UCSD-AML1 (cell line): ENCODE measurements at regions not wholly inside any gene's neighbourhood (a gene's known extent, or its start where the extent isn't known, plus 50 kb on each side); places are given as distances from the start of the nearest gene placed in this dataset.
"Not testable (repeated sequence)": the region's sequence is repeated elsewhere in the genome, so short reads cannot be mapped to it uniquely, and the experiment has no call there.

Source experiments
- DNase-seq: peaks from one replicate; lab custom pipeline; 2025; ENCODE audit not compliant: unreplicated experiment; lab: John Stamatoyannopoulos, UW

- DNase-seq = no peak
Measured at GRCh38 chr12:91640021-91640420, 457.4 kb upstream of the DCN start.

- DNase-seq = no peak
Measured at GRCh38 chr12:91639327-91639726, 456.7 kb upstream of the DCN start.

DNA sequence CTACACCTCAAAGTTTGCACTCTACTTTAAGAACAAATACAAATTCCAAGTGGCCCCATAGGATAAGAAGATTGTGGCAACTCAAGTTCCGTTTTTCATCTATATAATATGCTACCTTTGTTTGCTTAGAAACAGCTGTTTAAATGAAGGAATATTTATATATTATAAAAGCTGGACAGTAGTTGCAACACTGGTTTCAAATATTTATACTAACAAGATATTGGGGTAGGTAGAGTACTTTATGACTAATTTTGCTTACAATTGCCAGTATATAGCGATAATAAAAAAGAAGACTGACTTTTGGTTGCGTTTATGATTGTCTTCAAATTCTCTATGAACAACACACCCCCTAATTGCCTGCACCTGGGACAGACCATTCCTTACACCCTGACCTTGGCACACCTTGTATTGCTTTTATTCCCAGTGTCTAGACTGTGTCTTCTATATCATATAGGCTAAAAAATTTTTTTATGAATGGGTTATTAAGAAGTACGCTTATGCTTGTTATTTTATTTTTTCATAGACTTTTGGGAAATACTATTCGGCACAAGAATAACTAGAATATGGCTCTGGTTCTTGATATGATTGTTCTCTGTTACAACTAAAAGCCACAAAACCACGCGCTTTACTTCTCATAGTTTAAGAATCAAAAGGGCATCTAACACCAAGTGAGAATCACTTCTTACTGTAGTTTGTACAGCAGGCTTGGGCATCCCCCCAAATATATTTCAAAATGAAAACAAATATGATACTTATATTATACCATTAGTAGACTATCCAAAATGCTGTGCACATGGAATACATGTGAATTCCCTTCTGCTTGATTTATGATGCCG is 455.4 kb upstream of the DCN start:
- no peak for DNase-seq

GRCh38 chr12:91636721-91637120 is 454.1 kb upstream of the DCN start:
- DNase-seq = no peak

DNA sequence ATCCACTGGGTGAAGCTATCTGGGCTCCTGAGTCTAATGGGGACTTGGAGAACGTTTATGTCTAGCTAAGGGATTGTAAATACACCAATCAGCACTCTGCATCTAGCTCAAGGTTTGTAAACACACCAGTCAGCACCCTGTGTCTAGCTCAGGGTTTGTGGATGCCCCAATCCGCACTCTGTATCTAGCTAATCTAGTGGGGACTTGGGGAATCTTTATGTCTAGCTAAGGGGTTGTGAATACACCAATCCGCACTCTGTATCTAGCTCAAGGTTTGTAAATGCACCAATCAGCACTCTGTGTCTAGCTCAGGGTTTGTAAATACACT is 451.7 kb upstream of the DCN start:
- DNase-seq = not testable (repeated sequence)

GRCh38 chr12:91633734-91634357 is 451.2 kb upstream of the DCN start:
- no peak for DNase-seq

GRCh38 chr12:91633206-91633605 is 450.6 kb upstream of the DCN start:
- no peak for DNase-seq

GRCh38 chr12:91632042-91632786 is 449.6 kb upstream of the DCN start:
- DNase-seq = no peak

DNA sequence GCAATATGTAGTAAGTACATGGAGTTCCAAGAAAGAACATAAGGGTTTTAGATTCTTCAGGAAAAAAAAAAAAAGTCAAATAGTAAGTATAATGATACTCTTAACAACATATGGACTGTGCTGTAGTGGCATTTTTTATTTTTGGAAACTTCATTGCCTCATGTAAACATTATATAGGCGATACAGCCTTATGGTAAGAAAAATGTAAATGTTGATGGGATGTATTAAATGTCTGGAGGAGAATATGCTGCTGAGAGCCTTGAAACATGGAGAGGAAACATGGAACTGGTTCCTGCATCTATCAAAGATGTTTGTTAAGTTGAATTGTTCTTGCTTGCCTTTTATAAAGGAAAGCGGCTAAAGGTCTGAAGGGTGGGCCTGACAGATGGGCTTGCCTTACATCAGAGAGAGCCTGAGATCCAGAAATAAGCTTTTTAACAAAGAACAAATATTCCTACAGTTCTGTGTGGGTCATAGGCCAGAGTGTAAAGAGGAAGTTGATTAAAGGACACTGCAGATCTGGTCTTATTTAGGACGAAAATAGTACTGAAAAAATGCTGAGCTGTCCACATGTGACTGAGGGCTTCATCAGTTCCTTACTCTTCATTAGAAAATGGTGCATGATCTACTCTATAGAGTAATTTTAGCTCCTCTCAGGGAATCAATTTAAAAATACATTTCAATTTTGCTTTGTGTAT is 448.1 kb upstream of the DCN start:
- no peak for DNase-seq

- DNase-seq = no peak
Measured at GRCh38 chr12:91630083-91630482, 447.5 kb upstream of the DCN start.

DNA sequence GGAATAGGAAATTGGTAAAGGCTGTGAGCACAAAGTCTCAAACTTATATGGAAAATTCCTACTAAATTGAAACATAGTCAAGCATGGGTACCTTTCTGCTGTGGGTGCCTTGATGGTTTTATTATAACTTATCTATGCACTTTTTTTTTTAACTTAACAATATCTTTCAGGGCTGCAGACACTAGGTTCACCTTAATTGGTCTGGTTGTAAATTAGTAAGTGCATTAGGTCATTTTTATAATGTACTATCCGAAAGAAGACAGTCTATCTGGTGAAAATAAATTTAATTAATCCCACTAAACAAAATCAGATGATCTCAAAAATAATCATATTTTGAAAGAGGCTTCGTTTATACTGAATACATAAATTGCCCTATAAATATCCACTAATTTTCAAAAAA is 446.8 kb upstream of the DCN start:
- DNase-seq = no peak

DNA sequence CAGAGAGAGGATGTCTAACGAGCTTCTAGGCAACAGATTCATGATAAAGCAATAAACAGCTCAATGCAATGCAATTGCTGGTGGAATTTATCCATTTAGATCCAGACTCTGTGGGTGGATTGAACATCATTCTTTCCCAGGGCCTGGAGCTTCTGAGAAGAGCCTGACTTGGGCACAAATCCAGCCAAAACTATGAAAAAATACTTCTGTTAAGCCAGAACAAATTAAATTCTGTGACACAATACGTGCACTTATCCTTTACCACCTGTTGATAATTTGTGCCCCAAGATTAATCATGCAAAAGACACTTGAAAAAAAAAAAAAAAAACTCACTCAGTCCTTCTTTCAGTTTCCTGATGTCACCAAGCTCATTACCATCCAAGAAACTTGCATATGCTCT is 446.0 kb upstream of the DCN start:
- no peak for DNase-seq

GRCh38 chr12:91627225-91627624 is 444.6 kb upstream of the DCN start:
- DNase-seq = no peak

GRCh38 chr12:91622981-91623380 is 440.4 kb upstream of the DCN start:
- DNase-seq = no peak

GRCh38 chr12:91622037-91622436 is 439.4 kb upstream of the DCN start:
- no peak for DNase-seq

GRCh38 chr12:91620992-91621391 is 438.4 kb upstream of the DCN start:
- DNase-seq = no peak

DNA sequence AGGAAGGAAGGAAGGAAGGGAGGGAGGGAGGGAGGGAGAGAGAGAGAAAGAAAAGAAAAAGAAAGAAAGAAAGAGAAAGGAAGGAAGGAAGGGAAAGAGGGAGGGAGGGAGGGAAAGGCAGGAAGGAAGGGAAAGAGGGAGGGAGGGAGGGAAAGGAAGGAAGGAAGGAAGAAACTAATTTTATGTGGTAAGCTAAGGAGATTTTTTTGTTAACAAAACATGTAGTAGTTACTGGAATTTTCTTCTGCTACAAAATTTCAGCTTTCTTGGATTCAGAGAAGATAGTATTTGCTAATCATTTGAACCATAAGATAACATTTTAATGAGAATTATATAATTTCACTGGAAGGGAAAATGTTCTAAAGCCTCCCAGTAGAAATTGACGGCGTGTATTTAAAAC is 437.8 kb upstream of the DCN start:
- DNase-seq = no peak

DNA sequence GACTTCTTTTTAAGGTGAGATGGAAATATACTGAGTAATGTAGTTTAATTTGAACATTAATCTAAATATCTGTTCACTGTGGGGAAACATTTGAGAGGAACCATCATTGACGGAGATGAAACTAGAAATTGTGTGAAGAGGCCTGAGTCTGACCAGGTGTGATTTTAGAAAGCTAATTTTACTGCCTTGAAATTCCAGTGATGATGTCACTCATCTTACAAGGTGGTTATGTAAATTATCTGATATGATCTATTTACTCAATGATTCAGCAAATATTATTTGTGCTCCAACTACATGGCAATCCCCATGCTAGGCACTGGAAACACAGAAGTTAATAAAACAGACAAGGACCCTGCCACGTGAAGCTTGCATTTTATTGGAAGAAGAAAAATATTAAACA is 435.7 kb upstream of the DCN start:
- DNase-seq = no peak

GRCh38 chr12:91617818-91618217 is 435.2 kb upstream of the DCN start:
- no peak for DNase-seq

GRCh38 chr12:91616416-91616815 is 433.8 kb upstream of the DCN start:
- no peak for DNase-seq

GRCh38 chr12:91613223-91613779 is 430.7 kb upstream of the DCN start:
- DNase-seq = no peak
